Osteocyte (in vitro differentiated cells): ENCODE measurements at regions not wholly inside any gene's neighbourhood (a gene's known extent, or its start where the extent isn't known, plus 50 kb on each side); places are given as distances from the start of the nearest gene placed in this dataset.

Source experiments
- DNase-seq: peaks from one replicate; pipeline ENCODE4 v3.0.0; 2021; ENCODE audit warnings: mixed read lengths; ENCODE audit not compliant: unreplicated experiment; ENCODE audit errors: extremely low spot score
- H3K27ac Mint-ChIP-seq: one replicate; pipeline ENCODE4 v1.8.0; 2021; ENCODE audit warnings: mild to moderate bottlenecking, mixed read lengths; ENCODE audit not compliant: unreplicated experiment
- H3K27me3 Mint-ChIP-seq: one replicate; pipeline ENCODE4 v1.8.0; 2021; ENCODE audit warnings: mixed read lengths; ENCODE audit not compliant: unreplicated experiment
- H3K36me3 Mint-ChIP-seq: one replicate; pipeline ENCODE4 v1.8.0; 2021; ENCODE audit warnings: mixed read lengths; ENCODE audit not compliant: unreplicated experiment
- H3K4me1 Mint-ChIP-seq: one replicate; pipeline ENCODE4 v1.8.0; 2021; ENCODE audit warnings: mixed read lengths; ENCODE audit not compliant: unreplicated experiment
- H3K4me3 Mint-ChIP-seq: one replicate; pipeline ENCODE4 v1.8.0; 2021; ENCODE audit warnings: mild to moderate bottlenecking, moderate library complexity, mixed read lengths; ENCODE audit not compliant: unreplicated experiment
- H3K9me3 Mint-ChIP-seq: one replicate; pipeline ENCODE4 v1.8.0; 2021; ENCODE audit warnings: mixed read lengths; ENCODE audit not compliant: unreplicated experiment
- TF ChIP-seq, protein P1 (sequence below): fragments of 200-600 bp; sonication (generic); IDR thresholded peaks from 2 replicates; pipeline ENCODE4 v1.5.0; 2021; ENCODE audit warnings: antibody characterized with exemption, mild to moderate bottlenecking, moderate library complexity

DNA sequence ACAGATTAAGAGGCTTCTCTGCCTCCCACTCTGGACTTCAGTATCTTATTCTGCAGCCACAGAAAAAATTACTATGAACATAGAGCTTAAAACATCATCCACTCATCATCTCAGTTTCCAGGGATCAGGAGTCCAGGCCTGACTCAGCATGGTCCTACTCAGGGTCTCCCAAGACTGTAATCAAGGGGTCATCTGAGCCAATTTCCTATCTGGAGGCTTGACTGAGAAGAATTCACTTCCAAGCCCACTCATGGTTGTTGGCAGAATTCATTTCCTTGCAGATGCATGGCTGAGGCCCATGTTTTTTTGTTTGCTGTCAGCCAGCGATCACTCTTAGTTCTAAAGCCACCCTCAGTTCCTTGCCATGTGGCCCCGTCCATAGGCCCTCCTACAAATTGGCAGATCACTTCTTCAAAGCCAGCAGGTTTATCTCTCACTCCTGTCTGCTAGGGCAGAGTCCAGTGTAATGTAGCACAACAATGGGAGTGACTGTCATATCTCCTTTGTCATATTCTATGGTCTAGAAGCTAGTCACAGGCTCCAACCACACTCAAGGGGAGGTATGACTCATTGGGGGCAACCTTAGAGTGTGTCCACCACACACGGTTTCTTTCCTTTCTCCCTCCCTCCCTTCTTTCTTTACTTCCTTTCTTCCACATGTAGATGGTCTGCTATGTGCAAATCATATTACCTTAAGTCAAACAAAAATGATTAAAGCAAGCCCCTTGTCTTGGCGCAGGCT lies 251.6 kb downstream of the QDPR start:
- Mint-ChIP-seq H3K4me1 (no peaks in the 10 kb centered on the region), H3K27me3 (peaks cover 13% of the 10 kb centered on the region), H3K36me3 (no peaks in the 10 kb centered on the region), H3K4me3 (no peak overlapping the region), H3K9me3 (no peaks in the 10 kb centered on the region), H3K27ac (no peak overlapping the region)
- DNase-seq, result no peak
- TF ChIP-seq, protein P1, sequence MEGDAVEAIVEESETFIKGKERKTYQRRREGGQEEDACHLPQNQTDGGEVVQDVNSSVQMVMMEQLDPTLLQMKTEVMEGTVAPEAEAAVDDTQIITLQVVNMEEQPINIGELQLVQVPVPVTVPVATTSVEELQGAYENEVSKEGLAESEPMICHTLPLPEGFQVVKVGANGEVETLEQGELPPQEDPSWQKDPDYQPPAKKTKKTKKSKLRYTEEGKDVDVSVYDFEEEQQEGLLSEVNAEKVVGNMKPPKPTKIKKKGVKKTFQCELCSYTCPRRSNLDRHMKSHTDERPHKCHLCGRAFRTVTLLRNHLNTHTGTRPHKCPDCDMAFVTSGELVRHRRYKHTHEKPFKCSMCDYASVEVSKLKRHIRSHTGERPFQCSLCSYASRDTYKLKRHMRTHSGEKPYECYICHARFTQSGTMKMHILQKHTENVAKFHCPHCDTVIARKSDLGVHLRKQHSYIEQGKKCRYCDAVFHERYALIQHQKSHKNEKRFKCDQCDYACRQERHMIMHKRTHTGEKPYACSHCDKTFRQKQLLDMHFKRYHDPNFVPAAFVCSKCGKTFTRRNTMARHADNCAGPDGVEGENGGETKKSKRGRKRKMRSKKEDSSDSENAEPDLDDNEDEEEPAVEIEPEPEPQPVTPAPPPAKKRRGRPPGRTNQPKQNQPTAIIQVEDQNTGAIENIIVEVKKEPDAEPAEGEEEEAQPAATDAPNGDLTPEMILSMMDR, result no peak

DNA sequence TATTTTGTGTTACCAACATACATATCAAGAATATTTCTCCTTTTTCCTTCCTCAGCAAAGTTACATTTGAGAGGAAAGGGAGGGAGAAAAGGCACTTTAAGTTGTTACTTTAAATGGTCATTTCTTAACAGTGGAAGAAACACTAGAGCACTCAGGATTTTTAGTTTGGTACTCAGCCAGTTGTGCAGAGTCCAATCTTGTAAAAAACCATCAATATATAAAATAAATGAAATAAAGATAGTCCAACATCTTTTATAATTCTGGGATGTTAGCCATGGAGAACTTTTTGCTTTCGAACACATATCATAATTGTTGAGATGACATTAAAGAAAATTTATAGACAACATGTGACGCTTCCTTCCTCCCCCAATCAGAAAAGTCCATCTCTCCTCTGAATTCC lies 253.8 kb downstream of the QDPR start:
- H3K4me3 Mint-ChIP-seq, result no peak overlapping the region
- H3K9me3 Mint-ChIP-seq, result no peaks in the 10 kb centered on the region
- H3K4me1 Mint-ChIP-seq, result no peaks in the 10 kb centered on the region
- TF ChIP-seq, protein P1, result no peak
- H3K27ac Mint-ChIP-seq, result no peak overlapping the region
- H3K36me3 Mint-ChIP-seq, result no peaks in the 10 kb centered on the region
- H3K27me3 Mint-ChIP-seq, result peaks cover 12% of the 10 kb centered on the region
- DNase-seq, result no peak

DNA sequence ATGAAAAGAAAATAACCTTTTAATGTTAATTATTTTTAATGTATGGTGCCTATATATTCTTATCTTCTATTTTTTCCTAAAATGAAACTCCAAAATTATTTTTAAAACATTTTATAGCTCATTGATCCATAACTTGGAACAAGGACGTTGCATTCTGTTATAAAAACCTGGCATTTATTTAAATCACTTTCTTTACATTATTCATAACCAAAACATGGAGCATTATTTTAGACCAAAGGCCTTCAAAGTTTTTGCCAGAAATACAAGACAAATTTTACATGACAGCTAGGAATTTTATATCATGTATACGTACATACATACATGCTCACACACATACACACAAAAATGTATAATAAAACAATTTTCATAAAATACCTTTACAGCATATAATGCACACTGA lies 259.8 kb downstream of the QDPR start:
- no peak overlapping the region for H3K27ac Mint-ChIP-seq
- no peaks in the 10 kb centered on the region for H3K36me3 Mint-ChIP-seq
- H3K9me3 Mint-ChIP-seq, result no peaks in the 10 kb centered on the region
- DNase-seq, result no peak
- H3K4me3 Mint-ChIP-seq, result no peak overlapping the region
- H3K4me1 Mint-ChIP-seq, result no peaks in the 10 kb centered on the region
- H3K27me3 Mint-ChIP-seq, result peaks cover 26% of the 10 kb centered on the region
- TF ChIP-seq, protein P1, result no peak

DNA sequence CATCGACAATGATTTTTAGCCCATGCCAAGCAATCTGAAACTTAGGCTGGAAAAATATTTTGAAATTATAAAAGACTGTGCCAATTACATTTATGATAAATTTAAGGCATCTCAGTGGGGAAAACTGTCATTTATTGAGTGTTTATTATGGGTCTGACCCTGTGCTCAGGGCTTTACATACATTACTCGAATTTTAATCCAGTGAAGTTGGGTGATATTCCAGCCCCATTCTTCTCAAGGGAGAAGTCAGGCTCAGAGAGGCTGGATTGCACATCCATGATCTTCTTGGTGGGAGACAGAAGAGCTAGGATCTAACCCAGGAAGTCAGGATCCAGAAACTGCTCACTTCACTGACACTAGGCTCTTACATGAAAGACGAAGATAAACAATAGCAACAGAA lies 260.8 kb downstream of the QDPR start:
- TF ChIP-seq, protein P1, result no peak
- Mint-ChIP-seq H3K9me3 (no peaks in the 10 kb centered on the region), H3K27ac (no peak overlapping the region), H3K4me1 (no peaks in the 10 kb centered on the region), H3K36me3 (no peaks in the 10 kb centered on the region), H3K4me3 (no peak overlapping the region), H3K27me3 (peaks cover 26% of the 10 kb centered on the region)
- DNase-seq, result no peak

DNA sequence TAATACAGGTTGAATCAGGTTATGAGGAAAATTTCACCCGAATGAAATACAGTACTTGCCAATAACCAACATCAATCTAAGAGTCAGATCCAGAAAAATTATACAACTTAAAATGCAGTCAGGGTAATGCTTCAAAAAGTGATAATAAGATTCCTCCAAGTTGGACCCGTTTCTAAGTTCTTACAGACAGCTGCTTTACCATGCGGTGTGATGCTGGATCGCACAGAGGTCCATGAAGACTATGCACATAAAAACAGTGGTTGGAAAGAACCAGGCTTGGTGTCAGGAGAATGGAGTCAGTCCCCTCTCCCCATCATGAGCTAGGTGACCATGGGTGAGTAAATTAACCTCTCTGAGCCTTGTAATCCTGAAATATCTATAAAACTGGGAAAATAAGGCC lies 261.3 kb downstream of the QDPR start:
- Mint-ChIP-seq H3K9me3 (no peaks in the 10 kb centered on the region), H3K27me3 (peaks cover 26% of the 10 kb centered on the region), H3K4me3 (no peak overlapping the region), H3K4me1 (no peaks in the 10 kb centered on the region), H3K27ac (no peak overlapping the region), H3K36me3 (no peaks in the 10 kb centered on the region)
- TF ChIP-seq, protein P1, result no peak
- DNase-seq, result no peak
